Colonic mucosa (tissue), 4 donors: ENCODE measurements at regions not wholly inside any gene's neighbourhood (a gene's known extent, or its start where the extent isn't known, plus 50 kb on each side); places are given as distances from the start of the nearest gene placed in this dataset.
A peak's percentile ranks its signal among the peaks of the same experiment; 100 is the strongest.

Experiments
- DNase-seq: peaks from one replicate; pipeline ENCODE4 v3.0.0-alpha.2; 2020
- H3K27ac ChIP-seq: fragments of 200-600 bp; one replicate; pipeline ENCODE4 v1.8.0; 2021
- H3K27me3 ChIP-seq: fragments of 200-600 bp; one replicate; pipeline ENCODE4 v1.8.0; 2021
- H3K36me3 ChIP-seq: fragments of 200-600 bp; one replicate; pipeline ENCODE4 v1.8.0; 2021
- H3K4me1 ChIP-seq: fragments of 200-600 bp; one replicate; pipeline ENCODE4 v1.8.0; 2021; ENCODE audit warnings: mild to moderate bottlenecking
- H3K4me3 ChIP-seq: fragments of 200-600 bp; one replicate; pipeline ENCODE4 v1.8.0; 2021
- H3K9ac ChIP-seq, 2 donors: one replicate each; pipeline ENCODE4 v1.7.0; 2013; ENCODE audit warnings: control low read depth in 2 of 2, low read depth in 2 of 2, low read length in 2 of 2
- H3K9me3 ChIP-seq: fragments of 200-600 bp; one replicate; pipeline ENCODE4 v1.8.0; 2021
- intact Hi-C: fragments of 100-400 bp; cut with DNase I; formaldehyde crosslinking; loops from one replicate; pipeline ENCODE4 v1.14.1; 2022
- TF ChIP-seq, protein P1 (sequence below): fragments of 200-600 bp; IDR thresholded peaks from one replicate; pipeline ENCODE4 v1.8.0; 2022; ENCODE audit warnings: antibody characterized with exemption, mild to moderate bottlenecking
- donor health status: healthy.
- donor health status: DM: no; HTN: no; CAD: no.
- donor health status: DM: no; HTN: no; CAD: no.

DNA sequence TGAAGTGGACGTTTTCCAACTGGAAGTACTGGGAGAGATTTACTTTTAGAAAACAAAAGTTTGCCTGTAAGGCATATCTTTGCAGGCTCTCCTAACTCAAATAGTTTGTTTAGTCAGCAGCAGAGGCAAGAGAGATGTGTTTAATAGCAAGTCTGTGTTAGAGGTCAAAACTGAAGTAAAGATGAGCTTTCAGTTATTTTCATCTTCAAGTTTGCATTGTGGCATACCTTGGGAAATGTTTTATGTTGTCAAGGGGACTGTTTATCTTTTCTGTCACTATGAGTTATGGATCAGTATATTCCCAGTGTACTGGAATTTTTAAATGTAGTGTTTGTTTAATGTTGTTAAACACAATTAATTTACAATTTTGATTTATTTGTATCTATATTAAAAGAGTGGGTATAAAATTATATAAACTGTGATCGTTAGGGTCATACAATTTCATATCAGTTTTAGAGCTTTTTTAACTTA lies 169.7 kb upstream of the PPP1R3A start:
- Histone ChIP-seq H3K27ac (peak overlapping the region; percentile 45), H3K9ac (peak overlapping the region in 1 of 2 donors; percentile 80)

DNA sequence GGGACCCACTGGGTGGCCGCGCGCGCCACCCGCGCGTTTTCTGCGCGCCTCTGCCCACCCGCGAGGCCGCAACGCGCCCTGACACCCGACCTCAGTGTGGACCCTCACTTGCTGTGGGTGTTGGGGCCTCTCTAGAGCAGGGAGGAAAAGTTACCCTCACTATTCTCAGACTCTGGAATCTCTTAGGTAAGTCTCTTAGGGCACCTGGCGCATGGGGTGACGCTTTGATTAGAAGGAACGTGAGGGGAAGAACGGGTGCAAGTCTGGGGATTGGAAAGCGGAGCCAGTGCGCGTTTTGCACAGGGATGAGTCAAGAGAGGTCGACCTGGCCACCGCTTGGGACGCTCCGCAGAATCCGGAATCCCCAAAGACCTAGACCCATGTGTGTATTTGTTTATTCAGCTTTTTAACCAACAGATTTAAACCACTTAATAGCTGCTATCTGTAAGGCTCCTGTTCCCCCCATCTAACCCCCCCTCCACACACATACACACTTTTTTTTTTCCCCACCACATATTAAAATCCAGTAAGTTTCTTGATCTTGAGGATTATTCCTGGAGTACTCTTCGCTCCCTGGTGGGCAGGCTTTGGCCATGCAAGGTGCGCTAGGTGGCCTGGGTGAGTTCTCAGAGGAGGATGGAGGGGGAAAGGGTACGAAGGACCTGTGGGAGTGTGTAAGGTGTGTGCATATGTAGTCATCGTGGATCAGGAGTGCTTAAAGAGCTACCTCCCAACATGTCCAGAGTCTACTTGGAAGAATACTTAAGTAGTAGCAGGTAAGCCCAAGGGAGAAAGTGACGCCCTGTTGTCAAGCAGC lies 169.1 kb upstream of the PPP1R3A start:
- TF ChIP-seq, protein P1, sequence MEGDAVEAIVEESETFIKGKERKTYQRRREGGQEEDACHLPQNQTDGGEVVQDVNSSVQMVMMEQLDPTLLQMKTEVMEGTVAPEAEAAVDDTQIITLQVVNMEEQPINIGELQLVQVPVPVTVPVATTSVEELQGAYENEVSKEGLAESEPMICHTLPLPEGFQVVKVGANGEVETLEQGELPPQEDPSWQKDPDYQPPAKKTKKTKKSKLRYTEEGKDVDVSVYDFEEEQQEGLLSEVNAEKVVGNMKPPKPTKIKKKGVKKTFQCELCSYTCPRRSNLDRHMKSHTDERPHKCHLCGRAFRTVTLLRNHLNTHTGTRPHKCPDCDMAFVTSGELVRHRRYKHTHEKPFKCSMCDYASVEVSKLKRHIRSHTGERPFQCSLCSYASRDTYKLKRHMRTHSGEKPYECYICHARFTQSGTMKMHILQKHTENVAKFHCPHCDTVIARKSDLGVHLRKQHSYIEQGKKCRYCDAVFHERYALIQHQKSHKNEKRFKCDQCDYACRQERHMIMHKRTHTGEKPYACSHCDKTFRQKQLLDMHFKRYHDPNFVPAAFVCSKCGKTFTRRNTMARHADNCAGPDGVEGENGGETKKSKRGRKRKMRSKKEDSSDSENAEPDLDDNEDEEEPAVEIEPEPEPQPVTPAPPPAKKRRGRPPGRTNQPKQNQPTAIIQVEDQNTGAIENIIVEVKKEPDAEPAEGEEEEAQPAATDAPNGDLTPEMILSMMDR: no peak
- DNase-seq: peak; percentile 55
- intact Hi-C loops: loop anchor here (10.0 kb wide), 1 partner anchor 447 kb away; no protein-coding TSS in a partner anchor
- no peaks in the 10 kb centered on the region for H3K4me1 ChIP-seq
- H3K9ac ChIP-seq: peak overlapping the region; percentile 69 to 80
- no peaks in the 10 kb centered on the region for H3K36me3 ChIP-seq
- no peaks in the 10 kb centered on the region for H3K27me3 ChIP-seq
- H3K4me3 ChIP-seq: peak overlapping the region; percentile 56
- no peaks in the 10 kb centered on the region for H3K9me3 ChIP-seq
- H3K27ac ChIP-seq: peak overlapping the region; percentile 45

More for the DNA sequence above, 169.7 kb upstream of the PPP1R3A start:
- H3K4me1 ChIP-seq: no peaks in the 10 kb centered on the region
- peak overlapping the region; percentile 56 for H3K4me3 ChIP-seq
- no peaks in the 10 kb centered on the region for H3K36me3 ChIP-seq
- TF ChIP-seq, protein P1: no peak
- intact Hi-C loops: loop anchor here (10.0 kb wide), 1 partner anchor 446 kb away; no protein-coding TSS in a partner anchor
- no peak for DNase-seq
- no peaks in the 10 kb centered on the region for H3K9me3 ChIP-seq
- H3K27me3 ChIP-seq: no peaks in the 10 kb centered on the region

DNA sequence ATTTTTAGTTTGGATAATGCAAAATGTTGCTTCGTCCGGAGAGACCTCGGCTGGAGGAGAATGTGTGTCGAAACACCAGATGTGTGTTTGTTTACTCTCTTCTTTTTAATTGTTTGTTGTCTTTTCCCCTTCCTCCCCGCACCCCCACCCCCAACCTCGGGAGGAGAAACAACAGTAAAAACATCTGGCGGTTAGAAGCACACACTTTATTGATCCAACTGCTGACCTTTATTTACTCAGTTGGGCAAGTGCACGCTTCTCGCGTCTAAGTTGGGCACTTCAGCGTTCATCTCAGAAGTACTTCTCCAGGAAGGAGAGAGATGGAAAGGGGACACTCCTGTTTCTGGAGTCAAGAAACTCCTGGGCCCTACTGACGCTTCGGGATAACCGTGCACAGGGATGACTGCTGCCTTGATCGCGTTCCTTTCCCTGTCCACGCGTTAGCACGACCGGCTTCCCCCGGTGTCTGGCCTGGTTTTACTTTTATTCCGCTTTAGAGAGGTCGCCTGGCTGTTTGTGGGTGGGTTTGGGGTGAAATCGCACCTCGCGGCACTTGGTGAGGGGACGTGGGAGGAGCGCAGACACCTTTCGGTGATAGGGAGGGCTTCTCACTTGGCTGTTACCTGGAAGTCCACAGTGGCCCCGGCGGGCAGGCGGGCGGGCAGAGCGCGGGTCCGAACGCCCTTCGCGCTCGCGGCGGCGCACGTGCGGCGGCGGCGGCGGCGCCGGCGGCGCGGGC lies 168.3 kb upstream of the PPP1R3A start:
- peak overlapping the region; percentile 69 to 88 for H3K9ac ChIP-seq
- TF ChIP-seq, protein P1: no peak
- no peaks in the 10 kb centered on the region for H3K4me1 ChIP-seq
- H3K36me3 ChIP-seq: no peaks in the 10 kb centered on the region
- intact Hi-C loops: loop anchor here (10.0 kb wide), 1 partner anchor 448 kb away; no protein-coding TSS in a partner anchor
- no peaks in the 10 kb centered on the region for H3K27me3 ChIP-seq
- H3K4me3 ChIP-seq: peak overlapping the region; percentile 56
- H3K27ac ChIP-seq: peak overlapping the region; percentile 91
- H3K9me3 ChIP-seq: no peaks in the 10 kb centered on the region
- DNase-seq: peak; percentile 73

DNA sequence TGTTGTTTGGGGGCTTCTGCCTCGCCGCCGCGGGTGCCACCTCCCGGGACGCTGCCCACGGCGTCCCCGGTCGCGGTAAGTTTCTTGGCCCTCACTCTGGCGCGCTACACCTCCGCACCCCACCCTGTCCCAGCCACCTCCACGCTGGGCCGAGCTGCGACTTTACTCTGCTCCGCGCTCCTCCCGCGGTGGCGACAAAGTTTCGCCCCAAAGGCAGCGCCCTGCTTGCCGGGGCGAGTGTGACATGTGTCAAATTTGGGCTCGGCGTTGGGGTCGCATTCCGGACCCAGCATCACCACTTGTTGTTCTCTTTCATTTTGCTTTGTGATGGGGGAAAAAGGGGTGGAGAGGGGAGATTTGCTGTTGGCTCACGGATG lies 167.7 kb upstream of the PPP1R3A start:
- Histone ChIP-seq H3K27me3 (no peaks in the 10 kb centered on the region), H3K9ac (peak overlapping the region; percentile 72 to 88), H3K36me3 (no peaks in the 10 kb centered on the region), H3K9me3 (no peaks in the 10 kb centered on the region), H3K27ac (peak overlapping the region; percentile 91), H3K4me3 (peak overlapping the region; percentile 56), H3K4me1 (no peaks in the 10 kb centered on the region)
- TF ChIP-seq, protein P1: no peak
- peak; percentile 51 for DNase-seq
- intact Hi-C loops: loop anchor here (10.0 kb wide), 1 partner anchor 448 kb away; no protein-coding TSS in a partner anchor
